ENCODE measurements at regions not wholly inside any gene's neighbourhood (a gene's known extent, or its start where the extent isn't known, plus 50 kb on each side); places are given as distances from the start of the nearest gene placed in this dataset.
A peak's percentile ranks its signal among the peaks of the same experiment; 100 is the strongest.

DNA sequence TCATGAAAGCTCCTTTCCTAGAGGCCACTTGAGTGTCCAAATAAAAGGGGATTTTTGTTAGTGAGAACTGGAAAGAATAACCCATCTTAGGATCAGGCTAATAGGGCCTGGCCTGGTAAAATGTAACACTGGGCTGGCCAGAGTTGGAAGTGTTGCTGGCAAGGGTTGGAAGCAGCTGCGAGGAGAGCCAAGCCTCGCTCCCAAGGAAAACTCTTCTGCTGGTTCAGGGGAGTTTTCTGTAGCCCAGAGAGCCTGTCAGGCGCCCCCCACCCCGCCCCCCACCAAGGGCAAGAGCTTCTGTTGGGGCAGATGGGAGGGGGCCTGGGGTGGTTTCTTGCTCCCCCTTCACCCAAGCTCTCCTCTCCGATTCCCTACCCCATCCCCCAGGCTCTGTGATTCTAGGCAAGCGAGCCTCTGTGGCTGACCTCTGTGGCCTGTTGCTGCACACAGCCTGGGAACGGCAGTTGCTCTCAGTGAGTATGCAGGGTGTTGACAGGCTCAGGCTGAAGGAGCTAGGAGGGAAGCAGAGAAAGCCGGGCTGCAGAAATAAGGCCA is 547.8 kb downstream of the CCDC171 start:
- DNase-seq, result no peak

DNA sequence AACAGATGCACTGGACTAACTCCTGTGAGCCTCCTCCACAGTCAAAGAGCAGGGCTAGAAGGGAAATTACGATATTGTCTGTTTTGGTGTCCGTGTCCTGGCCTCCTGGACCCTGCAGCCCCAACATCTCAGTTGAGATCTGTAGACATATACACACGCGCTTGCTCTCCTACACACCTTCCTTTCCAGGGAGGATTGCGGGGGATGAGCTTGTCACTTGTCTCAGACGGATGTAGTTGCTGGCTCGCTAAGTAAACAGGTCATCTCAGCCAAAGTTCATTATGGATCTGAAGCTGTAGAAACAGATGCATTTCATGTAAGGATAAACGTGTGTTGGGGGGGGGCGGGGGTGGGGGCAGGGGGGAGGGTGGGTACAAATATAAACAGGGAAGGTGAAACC is 549.3 kb downstream of the CCDC171 start:
- no peak for DNase-seq

GRCh38 chr9:16103620-16104397 is 551.0 kb downstream of the CCDC171 start:
- DNase-seq, result no peak

DNA sequence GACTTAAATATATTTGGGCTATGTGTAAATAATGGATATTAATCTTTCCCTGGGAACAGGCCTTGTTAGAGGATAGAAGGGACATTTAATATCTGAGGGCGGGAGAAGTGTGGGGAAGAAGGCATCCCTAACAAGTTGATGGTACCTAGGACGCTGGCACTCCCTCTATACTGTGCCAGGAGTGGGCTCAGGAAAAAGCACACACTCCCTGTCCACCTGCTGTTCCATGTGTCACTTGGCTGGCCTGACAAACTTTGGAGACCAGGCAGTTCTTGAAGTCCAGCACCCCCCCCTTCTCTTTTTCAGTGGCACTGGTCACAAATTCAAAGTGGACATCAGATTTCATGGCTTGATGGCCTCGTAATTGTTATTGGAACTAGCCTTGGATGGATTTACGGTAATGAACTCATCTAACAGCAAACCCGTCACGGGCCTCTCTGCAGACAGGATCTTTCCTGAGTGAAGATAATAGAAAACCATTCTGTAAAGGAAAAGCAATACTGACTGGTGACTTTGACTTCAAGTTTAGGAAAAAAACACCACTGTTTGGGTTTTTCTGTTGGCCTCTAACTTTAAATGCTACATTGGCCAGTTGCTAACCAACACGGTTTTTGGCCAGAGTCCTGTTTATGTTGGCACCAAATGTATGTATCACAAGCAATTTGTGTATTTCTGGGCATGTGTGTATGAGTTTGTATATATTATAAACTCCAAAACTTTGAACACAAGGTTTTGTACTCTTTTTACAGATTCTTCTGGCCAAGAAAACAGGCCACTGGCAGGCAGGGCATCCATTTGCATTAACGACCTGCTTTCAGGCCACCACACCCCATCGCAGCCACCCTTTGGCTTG is 552.6 kb downstream of the CCDC171 start:
- DNase-seq, result no peak

- no peak for DNase-seq
Measured at GRCh38 chr9:16106021-16106571, 553.3 kb downstream of the CCDC171 start.

DNA sequence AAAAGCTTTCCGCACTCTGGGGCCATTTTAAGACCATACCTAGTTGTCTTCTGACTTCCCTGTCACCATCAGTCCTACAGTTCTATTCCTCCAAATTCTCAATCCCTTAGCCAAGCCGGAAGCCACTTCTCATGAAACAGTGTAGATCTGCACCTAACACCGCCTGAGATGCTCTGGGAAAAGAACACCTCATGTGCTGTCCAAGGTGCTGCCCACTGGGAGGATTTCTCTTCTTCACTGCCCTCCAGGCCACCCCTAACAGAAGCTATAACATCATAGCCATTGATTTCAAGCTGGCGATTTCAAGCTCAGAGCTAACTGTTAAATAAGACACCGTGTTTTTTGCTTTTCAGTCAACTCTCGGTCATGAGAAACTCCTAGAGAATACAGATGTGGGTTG is 559.3 kb downstream of the CCDC171 start:
- no peak for DNase-seq

DNA sequence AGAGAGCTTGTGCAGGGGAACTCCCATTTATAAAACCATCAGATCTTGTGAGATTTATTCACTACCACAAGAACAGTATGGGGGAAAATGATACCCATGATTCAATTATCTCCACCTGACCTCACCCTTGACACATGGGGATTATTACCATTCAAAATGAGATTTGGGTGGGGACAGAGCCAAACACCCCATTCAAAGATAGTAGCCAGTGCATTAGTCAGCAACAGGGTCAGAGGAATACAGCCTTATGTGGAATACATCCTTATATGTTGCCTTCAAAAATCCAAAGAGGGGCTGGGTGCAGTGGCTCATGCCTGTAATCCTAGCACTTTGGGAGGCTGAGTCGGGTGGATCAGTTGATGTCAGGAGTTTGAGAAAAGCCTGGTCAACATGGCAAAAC is 563.2 kb downstream of the CCDC171 start:
- no peak for DNase-seq

- DNase-seq, result no peak
Measured at GRCh38 chr9:16118043-16118442, 565.2 kb downstream of the CCDC171 start.

- no peak for DNase-seq
Measured at GRCh38 chr9:16119261-16120230, 566.7 kb downstream of the CCDC171 start.

GRCh38 chr9:16120231-16120641 is 567.4 kb downstream of the CCDC171 start:
- DNase-seq, result no peak

GRCh38 chr9:16120727-16121126 is 567.9 kb downstream of the CCDC171 start:
- no peak for DNase-seq

- no peak for DNase-seq
Measured at GRCh38 chr9:16121168-16121567, 568.3 kb downstream of the CCDC171 start.

DNA sequence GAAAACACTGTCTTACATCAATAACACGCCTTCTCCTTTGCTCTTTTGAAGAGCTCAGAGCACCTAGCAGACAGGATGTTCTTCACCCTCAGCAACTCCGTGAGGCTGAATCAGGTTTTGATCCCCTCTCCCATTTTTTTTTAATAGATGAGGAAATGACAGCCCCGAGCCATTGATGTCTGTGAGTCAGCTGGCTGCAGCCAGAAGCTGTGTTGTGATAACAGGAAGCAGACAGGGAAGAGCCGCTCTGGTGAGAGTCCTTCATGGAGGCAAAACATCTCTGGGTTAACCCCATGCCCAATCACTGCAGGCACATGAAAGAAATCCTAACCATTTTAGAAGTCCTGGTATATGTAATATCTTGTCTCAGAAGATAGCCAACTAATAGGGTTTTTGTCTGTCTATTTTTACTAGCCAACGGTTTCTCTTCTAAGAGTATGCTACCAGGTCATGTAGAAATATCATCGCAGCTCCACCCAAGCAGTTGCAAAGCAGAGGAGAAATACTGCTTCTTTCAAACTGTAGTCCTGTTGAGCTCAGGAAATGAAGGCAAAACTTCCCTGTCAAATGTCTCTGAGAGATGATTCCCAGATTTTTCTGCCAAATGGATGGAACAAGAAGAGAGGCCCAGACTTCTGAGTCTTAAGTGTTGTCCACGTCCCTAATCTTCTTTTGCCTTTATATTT is 568.9 kb downstream of the CCDC171 start:
- no peak for DNase-seq

DNA sequence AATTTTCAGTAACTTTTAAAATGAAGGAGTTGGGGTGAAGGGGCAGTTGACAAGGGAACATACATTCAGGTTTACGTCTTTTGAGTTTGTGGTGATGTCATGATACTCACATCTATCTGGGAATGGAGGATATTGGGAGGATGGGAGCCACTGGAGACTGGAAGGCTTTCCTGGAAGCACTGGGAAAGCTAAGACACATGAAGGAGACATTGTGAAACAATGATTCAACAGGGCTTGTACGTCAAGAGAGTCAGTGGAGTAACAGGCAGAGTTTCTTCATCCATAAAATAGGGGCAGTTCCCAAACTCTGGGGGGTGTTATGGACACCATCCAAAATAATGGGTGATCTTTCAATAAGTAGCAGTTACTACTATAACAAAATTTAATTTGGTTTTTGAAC is 572.8 kb downstream of the CCDC171 start:
- DNase-seq, result no peak

DNA sequence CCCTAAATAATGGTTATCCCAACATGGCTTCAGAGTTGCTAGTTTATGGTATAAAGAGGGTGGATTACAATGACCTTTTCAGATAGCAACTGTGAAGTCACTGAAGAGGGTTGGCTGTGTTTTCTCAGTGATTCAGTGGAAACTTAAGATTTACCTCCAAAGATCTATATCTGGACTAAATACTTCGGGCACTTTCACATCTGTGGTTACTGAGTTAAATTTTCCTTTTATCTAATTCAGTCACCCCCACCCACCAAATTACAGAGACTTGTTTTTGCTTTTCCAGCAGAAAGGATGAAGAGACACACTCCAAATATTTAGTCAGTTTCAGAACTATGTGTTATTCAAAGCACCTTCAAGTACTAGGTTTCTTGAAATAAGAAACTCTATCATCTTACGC is 573.2 kb downstream of the CCDC171 start:
- no peak for DNase-seq

DNA sequence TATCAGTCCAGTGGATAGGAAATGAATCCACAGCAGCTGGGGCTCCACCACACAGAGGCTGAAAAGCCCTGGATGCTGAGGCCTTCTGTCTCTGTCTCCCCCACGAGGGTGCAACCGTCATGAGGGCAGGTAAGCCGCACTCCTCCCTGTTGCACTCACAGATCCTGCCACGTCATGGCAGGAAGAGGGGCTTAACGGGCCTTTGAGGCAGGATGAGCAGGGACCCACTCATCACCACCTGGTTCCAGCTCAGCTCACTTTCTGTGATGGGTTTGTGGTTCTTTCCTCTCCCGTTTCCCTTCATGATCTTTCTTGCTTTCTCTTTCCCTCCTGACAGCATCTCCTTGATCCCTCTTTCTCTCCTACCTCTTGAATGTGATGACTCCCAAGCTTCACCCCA is 575.2 kb downstream of the CCDC171 start:
- no peak for DNase-seq

DNA sequence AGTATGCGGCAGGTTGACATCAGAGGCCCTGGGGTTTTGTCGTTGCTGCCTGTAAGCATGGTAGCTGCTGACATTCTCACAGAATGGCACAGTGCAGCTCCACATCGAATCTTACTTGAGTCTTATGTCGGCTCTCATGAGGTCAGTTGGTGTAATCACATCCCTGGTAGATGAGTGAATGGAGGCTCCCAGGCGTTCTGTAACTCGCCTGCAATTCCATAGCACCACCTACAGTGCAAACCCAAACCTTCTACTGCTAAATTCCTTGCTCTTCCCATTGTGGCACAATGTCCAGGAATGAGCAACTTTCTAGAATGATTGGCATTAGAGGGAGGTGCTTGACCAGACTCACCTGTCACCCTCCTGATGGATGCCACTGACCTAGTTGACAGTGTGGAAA is 578.4 kb downstream of the CCDC171 start:
- no peak for DNase-seq

DNA sequence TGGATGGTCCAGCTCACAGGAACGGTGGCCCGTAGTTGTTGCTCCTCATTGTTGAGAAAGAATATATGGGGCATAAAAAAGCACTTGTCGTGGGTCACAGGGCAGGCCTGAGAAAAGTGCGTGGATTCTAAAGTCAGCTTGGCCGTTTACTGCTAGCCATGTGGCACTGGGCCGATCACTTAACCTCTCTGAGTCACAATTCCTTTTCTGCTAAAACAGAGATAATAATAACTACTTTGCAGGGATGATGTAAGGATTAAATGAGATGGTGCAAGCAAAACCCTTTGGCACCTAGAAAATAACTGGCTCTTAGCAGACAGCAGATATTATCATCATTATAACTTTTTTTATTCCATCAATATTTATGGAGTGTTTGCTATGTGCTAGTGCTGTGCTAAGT is 579.7 kb downstream of the CCDC171 start:
- no peak for DNase-seq

DNA sequence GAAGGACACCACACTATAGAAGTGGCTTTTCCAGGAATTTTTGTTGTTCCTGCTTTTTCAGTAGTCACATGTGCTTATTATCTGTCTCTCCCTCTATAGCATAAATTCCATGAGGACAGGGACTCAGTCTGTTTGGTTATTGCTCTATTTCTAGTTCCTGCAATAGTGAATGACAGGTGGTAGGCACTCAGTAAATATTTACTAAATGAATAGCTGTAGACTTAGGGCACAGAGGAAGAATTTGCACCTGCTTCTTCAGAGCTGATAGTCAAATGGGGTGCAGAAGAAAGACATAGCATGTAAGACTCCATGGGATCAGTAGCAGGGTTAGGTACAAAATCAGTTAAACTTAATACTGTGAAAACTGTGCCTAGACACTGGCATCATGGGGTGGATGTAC is 580.2 kb downstream of the CCDC171 start:
- no peak for DNase-seq

GRCh38 chr9:16133556-16134227 is 580.8 kb downstream of the CCDC171 start:
- DNase-seq, result peak; percentile 64 to 73

- no peak for DNase-seq
Measured at GRCh38 chr9:16134351-16134750, 581.5 kb downstream of the CCDC171 start.
